ENCODE measurements at regions not wholly inside any gene's neighbourhood (a gene's known extent, or its start where the extent isn't known, plus 50 kb on each side); places are given as distances from the start of the nearest gene placed in this dataset.

GRCh38 chr2:36137612-36138011 lies 218.0 kb upstream of the CRIM1 start:
- POLR2A ChIA-PET, result no interaction called here
- no peak overlapping the region for H3K9ac ChIP-seq
- WGBS (ENCODE audit: low lambda C conversion rate), result 4% methylated on average over 3 of the region's 3 CpGs

More at GRCh38 chr2:36137612-36138011, 218.0 kb upstream of the CRIM1 start:
- Histone ChIP-seq H3K4me3 (ENCODE audit: low read depth in 2 of 2, low read length in 1 of 2) (no peak overlapping the region), H3F3A (replicated peaks; ENCODE audit: insufficient read depth) (no peaks in the 10 kb centered on the region), H2AFZ (ENCODE audit: low read depth) (no peak overlapping the region), H3K4me1 (ENCODE audit: control insufficient read depth in 1 of 2, insufficient read depth in 2 of 2, low read depth in 1 of 2, low read length in 1 of 2) (no peaks in the 10 kb centered on the region), H3K9me2 (no peaks in the 10 kb centered on the region), H3K4me2 (no peak overlapping the region), H3K36me3 (replicated peaks in 1 of 2; ENCODE audit: control insufficient read depth in 1 of 2, insufficient read depth in 2 of 2, low read length in 1 of 2) (no peaks in the 10 kb centered on the region), H3K27ac (ENCODE audit: low read depth in 2 of 2, low read length in 1 of 2) (no peak overlapping the region), H3K79me2 (ENCODE audit: insufficient read depth) (no peaks in the 10 kb centered on the region), H4K20me1 (ENCODE audit: insufficient read depth) (no peaks in the 10 kb centered on the region), H3K27me3 (ENCODE audit: insufficient read depth) (0 out of 2 replicates have a peak, but pooled peaks cover 7% of the 10 kb centered on the region), H3K9me3 (no peaks in the 10 kb centered on the region)
- CTCF ChIA-PET, result interaction anchor here (0.6 to 1.5 kb wide), 2 partner anchors 9 to 506 kb away, joined by 3 to 6 read pairs; no protein-coding TSS in a partner anchor
- TF ChIP-seq EP300 (IDR thresholded peaks at IDR 0.05; ENCODE audit: borderline replicate concordance in 1 of 2, low read depth in 1 of 2, low read length in 1 of 2), result no peak
- no peak for TF ChIP-seq MXI1 (IDR thresholded peaks at IDR 0.05; ENCODE audit: low read depth, low read length)
- TF ChIP-seq GABPA (IDR thresholded peaks at IDR 0.05; ENCODE audit: low read depth), result no peak
- TF ChIP-seq FOXM1 (IDR thresholded peaks at IDR 0.05; ENCODE audit: low read depth), result no peak
- TF ChIP-seq USF2 (IDR thresholded peaks at IDR 0.05; ENCODE audit: borderline replicate concordance, low read depth, low read length), result no peak
- TF ChIP-seq JUND (IDR thresholded peaks at IDR 0.05), result no peak
- TF ChIP-seq POLR2AphosphoS5 (IDR thresholded peaks at IDR 0.05; ENCODE audit: low read depth, low read length), result no peak
- TF ChIP-seq, protein P1, sequence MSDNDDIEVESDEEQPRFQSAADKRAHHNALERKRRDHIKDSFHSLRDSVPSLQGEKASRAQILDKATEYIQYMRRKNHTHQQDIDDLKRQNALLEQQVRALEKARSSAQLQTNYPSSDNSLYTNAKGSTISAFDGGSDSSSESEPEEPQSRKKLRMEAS (IDR thresholded peaks at IDR 0.05; ENCODE audit: low read depth), result no peak
- no peak for TF ChIP-seq FOSL2 (IDR thresholded peaks at IDR 0.05; ENCODE audit: borderline replicate concordance, low read depth)
- no peak for TF ChIP-seq FOXJ3 (CRISPR knock-in tag; IDR thresholded peaks at IDR 0.05)
- TF ChIP-seq RCOR1 (IDR thresholded peaks at IDR 0.05; ENCODE audit: low read length), result no peak
- TF ChIP-seq REST (IDR thresholded peaks at IDR 0.05; ENCODE audit: low read depth, low read length), result no peak
- no peak for TF ChIP-seq RXRA (IDR thresholded peaks at IDR 0.05; ENCODE audit: borderline replicate concordance, low read depth)
- TF ChIP-seq SIN3A (IDR thresholded peaks at IDR 0.05; ENCODE audit: borderline replicate concordance, low read depth, low read length), result no peak
- no peak for TF ChIP-seq SMC3 (IDR thresholded peaks at IDR 0.05; ENCODE audit: low read depth, low read length)
- no peak for TF ChIP-seq GATA2 (CRISPR knock-in tag; IDR thresholded peaks at IDR 0.05)
- TF ChIP-seq TEAD4 (IDR thresholded peaks at IDR 0.05; ENCODE audit: borderline replicate concordance, insufficient read depth), result no peak
- TF ChIP-seq YY1 (IDR thresholded peaks at IDR 0.05; ENCODE audit: low read depth), result no peak
- no peak for DNase-seq

Data from SK-N-SH (cell line).